K562 (cell line): ENCODE measurements at regions not wholly inside any gene's neighbourhood (a gene's known extent, or its start where the extent isn't known, plus 50 kb on each side); places are given as distances from the start of the nearest gene placed in this dataset.

ENCODE experiments used
- HDAC1 ChIP-seq, 2 experiments: fragments of 450-650 bp; IDR thresholded peaks; 2 replicates each; pipeline ENCODE4 v1.6.1; 2016 to 2017; ENCODE audit warnings: inconsistent platforms in 1 of 2, mild to moderate bottlenecking in 1 of 2, moderate library complexity in 1 of 2
- HNRNPUL1 ChIP-seq: fragments of 200-400 bp; formaldehyde crosslinking; IDR thresholded peaks from 2 replicates; pipeline ENCODE4 v1.6.1; 2017; ENCODE audit warnings: low read length
- MEIS2 ChIP-seq: fragments of 450-650 bp; IDR thresholded peaks from 2 replicates; pipeline ENCODE4 v1.6.1; 2014; ENCODE audit warnings: mild to moderate bottlenecking; ENCODE audit not compliant: partially characterized antibody
- NCOA1 ChIP-seq: fragments of 450-650 bp; IDR thresholded peaks from 2 replicates; pipeline ENCODE4 v1.6.1; 2016; ENCODE audit warnings: low read depth
- NFIC ChIP-seq: fragments of 450-650 bp; IDR thresholded peaks from 2 replicates; pipeline ENCODE4 v1.6.1; 2017; ENCODE audit warnings: mild to moderate bottlenecking, inconsistent platforms
- NR2C2 ChIP-seq, 2 experiments: fragments of 200-800 bp in 1 of 2; sonication (Bioruptor generic) in 1 of 2; sonication (generic) in 1 of 2; formaldehyde crosslinking in 1 of 2; IDR thresholded peaks; 2 replicates each; pipeline versions ENCODE4 v1.6.1 to v1.8.0; 2016 to 2022; ENCODE audit warnings: mild to moderate bottlenecking in 1 of 2, missing compliant biosample characterization in 1 of 2, missing genetic modification characterization in 1 of 2, missing genetic modification reagents in 1 of 2
- SMARCC2 ChIP-seq: fragments of 450-650 bp; IDR thresholded peaks from 2 replicates; pipeline ENCODE4 v1.6.1; 2017; ENCODE audit warnings: antibody characterized with exemption, moderate library complexity, mild to moderate bottlenecking, low read depth
- TOE1 ChIP-seq, 2 experiments: fragments of 450-650 bp in 1 of 2; sonication (generic) in 1 of 2; formaldehyde crosslinking in 1 of 2; IDR thresholded peaks; 2 replicates each; pipeline versions ENCODE4 v1.7.1 to v1.8.0; 2016 to 2022; ENCODE audit warnings: borderline replicate concordance in 2 of 2, mild to moderate bottlenecking in 2 of 2, antibody characterized with exemption in 1 of 2, inconsistent platforms in 1 of 2, low read depth in 1 of 2, missing genetic modification reagents in 1 of 2, moderate library complexity in 1 of 2
- YY1 ChIP-seq, 3 experiments: IDR thresholded peaks; 2 replicates each; pipeline ENCODE4 v1.6.1; 2011; ENCODE audit warnings: low read length in 2 of 3, mild to moderate bottlenecking in 2 of 3, moderate library complexity in 2 of 3, borderline replicate concordance in 1 of 3, control low read depth in 1 of 3, low read depth in 1 of 3; ENCODE audit not compliant: insufficient read depth in 3 of 3, insufficient replicate concordance in 2 of 3, control insufficient read depth in 1 of 3, insufficient read length in 1 of 3; ENCODE audit errors: extremely low read depth in 1 of 3
- ZBTB17 ChIP-seq: fragments of 450-650 bp; formaldehyde crosslinking; IDR thresholded peaks from 2 replicates; pipeline ENCODE4 v1.4.0; 2020; ENCODE audit warnings: mild to moderate bottlenecking
- TF ChIP-seq, protein P1 (sequence below), 2 experiments: fragments of 450-650 bp; formaldehyde crosslinking in 1 of 2; IDR thresholded peaks; 2 replicates each; pipeline versions ENCODE4 v1.4.0 to v1.6.1; 2014 to 2020; ENCODE audit warnings: mild to moderate bottlenecking in 2 of 2, borderline replicate concordance in 1 of 2, low read depth in 1 of 2
- TF ChIP-seq, protein P2 (sequence below): fragments of 250-450 bp; sonication (Bioruptor Pico); IDR thresholded peaks from 2 replicates; pipeline ENCODE4 v1.8.0; 2021; ENCODE audit warnings: mild to moderate bottlenecking, moderate library complexity
- TF ChIP-seq, protein P3 (sequence below): sonication (generic); formaldehyde crosslinking; IDR thresholded peaks from 2 replicates; pipeline ENCODE4 v1.8.1; 2023; ENCODE audit warnings: mild to moderate bottlenecking, missing genetic modification reagents

DNA sequence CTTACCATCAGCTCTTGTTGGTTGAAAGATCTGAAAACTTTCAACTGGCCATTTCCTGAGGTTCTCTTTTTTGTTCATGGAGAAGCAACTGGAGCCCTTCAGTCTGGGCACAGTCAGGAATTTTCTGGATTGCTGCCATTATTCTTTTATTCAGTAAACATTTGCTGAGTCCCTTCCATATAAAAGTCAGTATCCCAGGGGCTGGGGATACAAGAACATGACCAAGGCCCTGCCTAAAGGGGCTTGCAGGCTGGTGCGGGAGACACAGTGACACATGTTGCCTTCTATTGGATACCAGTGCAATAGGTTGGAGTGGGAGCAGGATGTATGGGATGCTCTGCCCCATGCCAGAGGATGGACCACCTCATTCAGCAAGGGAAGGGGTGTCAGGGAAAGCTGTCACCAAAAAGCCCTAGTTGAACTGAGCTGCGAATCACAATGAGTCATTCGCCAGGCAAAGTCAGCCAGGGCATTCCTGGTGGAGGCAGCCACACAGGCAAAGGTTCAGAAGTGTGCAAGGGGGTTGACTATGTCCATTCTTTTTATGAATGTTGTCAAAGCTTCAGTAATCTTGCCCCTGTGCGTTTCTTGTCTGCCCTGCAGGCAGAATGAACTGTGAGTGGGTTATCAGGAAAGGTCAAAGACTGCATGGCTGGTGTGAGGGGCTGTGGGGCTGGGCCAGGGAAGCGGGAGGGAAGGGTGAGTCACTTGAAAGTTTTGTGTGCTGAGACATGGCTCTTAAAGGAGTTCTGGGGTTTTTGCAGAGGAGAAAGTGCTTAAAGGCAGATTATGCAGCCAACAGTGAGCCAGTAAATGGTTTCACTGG is 395.9 kb downstream of the KCNRG start (continued):
- TF ChIP-seq, protein P1, sequence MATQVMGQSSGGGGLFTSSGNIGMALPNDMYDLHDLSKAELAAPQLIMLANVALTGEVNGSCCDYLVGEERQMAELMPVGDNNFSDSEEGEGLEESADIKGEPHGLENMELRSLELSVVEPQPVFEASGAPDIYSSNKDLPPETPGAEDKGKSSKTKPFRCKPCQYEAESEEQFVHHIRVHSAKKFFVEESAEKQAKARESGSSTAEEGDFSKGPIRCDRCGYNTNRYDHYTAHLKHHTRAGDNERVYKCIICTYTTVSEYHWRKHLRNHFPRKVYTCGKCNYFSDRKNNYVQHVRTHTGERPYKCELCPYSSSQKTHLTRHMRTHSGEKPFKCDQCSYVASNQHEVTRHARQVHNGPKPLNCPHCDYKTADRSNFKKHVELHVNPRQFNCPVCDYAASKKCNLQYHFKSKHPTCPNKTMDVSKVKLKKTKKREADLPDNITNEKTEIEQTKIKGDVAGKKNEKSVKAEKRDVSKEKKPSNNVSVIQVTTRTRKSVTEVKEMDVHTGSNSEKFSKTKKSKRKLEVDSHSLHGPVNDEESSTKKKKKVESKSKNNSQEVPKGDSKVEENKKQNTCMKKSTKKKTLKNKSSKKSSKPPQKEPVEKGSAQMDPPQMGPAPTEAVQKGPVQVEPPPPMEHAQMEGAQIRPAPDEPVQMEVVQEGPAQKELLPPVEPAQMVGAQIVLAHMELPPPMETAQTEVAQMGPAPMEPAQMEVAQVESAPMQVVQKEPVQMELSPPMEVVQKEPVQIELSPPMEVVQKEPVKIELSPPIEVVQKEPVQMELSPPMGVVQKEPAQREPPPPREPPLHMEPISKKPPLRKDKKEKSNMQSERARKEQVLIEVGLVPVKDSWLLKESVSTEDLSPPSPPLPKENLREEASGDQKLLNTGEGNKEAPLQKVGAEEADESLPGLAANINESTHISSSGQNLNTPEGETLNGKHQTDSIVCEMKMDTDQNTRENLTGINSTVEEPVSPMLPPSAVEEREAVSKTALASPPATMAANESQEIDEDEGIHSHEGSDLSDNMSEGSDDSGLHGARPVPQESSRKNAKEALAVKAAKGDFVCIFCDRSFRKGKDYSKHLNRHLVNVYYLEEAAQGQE (IDR thresholded peaks at IDR 0.05; ENCODE audit: borderline replicate concordance) = no peak
- TF ChIP-seq, protein P1 (CRISPR knock-in tag; IDR thresholded peaks at IDR 0.05; ENCODE audit: low read depth) = no peak
- TF ChIP-seq NCOA1 = peak; percentile 59; the same call in 1 of the 2 replicates
- 0 out of 2 replicates have a peak, but pooled peaks have one; percentile 31 for TF ChIP-seq TOE1 (IDR thresholded peaks at IDR 0.05; ENCODE audit: borderline replicate concordance)
- no peak for TF ChIP-seq TOE1 (CRISPR knock-in tag; IDR thresholded peaks at IDR 0.05; ENCODE audit: borderline replicate concordance, low read depth)
- TF ChIP-seq SMARCC2 = peak; percentile 56; the same call in 1 of the 2 replicates
- TF ChIP-seq NFIC = peak; percentile 56
- no peak for TF ChIP-seq ZBTB17 (CRISPR knock-in tag)
- no peak for TF ChIP-seq HNRNPUL1
- TF ChIP-seq, protein P2, sequence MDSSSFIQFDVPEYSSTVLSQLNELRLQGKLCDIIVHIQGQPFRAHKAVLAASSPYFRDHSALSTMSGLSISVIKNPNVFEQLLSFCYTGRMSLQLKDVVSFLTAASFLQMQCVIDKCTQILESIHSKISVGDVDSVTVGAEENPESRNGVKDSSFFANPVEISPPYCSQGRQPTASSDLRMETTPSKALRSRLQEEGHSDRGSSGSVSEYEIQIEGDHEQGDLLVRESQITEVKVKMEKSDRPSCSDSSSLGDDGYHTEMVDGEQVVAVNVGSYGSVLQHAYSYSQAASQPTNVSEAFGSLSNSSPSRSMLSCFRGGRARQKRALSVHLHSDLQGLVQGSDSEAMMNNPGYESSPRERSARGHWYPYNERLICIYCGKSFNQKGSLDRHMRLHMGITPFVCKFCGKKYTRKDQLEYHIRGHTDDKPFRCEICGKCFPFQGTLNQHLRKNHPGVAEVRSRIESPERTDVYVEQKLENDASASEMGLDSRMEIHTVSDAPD = no peak
- peak in 1 of 2 experiments; percentile 70; a peak in 2 of 4 replicates for TF ChIP-seq HDAC1 (IDR thresholded peaks at IDR 0.05)
- TF ChIP-seq, protein P3, sequence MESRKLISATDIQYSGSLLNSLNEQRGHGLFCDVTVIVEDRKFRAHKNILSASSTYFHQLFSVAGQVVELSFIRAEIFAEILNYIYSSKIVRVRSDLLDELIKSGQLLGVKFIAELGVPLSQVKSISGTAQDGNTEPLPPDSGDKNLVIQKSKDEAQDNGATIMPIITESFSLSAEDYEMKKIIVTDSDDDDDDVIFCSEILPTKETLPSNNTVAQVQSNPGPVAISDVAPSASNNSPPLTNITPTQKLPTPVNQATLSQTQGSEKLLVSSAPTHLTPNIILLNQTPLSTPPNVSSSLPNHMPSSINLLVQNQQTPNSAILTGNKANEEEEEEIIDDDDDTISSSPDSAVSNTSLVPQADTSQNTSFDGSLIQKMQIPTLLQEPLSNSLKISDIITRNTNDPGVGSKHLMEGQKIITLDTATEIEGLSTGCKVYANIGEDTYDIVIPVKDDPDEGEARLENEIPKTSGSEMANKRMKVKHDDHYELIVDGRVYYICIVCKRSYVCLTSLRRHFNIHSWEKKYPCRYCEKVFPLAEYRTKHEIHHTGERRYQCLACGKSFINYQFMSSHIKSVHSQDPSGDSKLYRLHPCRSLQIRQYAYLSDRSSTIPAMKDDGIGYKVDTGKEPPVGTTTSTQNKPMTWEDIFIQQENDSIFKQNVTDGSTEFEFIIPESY (CRISPR knock-in tag) = 0 out of 2 replicates have a peak, but pooled peaks have one; percentile 20
- peak; percentile 2 for TF ChIP-seq MEIS2
- peak in 1 of 3 experiments; percentile 11 for TF ChIP-seq YY1 (IDR thresholded peaks at IDR 0.05; ENCODE audit: borderline replicate concordance in 1 of 3, control insufficient read depth in 1 of 3, extremely low read depth in 1 of 3, insufficient read depth in 3 of 3, insufficient read length in 1 of 3, insufficient replicate concordance in 2 of 3, low read depth in 1 of 3, low read length in 2 of 3)
- peak; percentile 47; the same call in 1 of the 2 replicates for TF ChIP-seq NR2C2 (CRISPR knock-in tag; IDR thresholded peaks at IDR 0.05)
- peak; percentile 64 for TF ChIP-seq NR2C2 (tag; IDR thresholded peaks at IDR 0.05)
